Transverse colon (tissue), 4 donors: ENCODE measurements at regions not wholly inside any gene's neighbourhood (a gene's known extent, or its start where the extent isn't known, plus 50 kb on each side); places are given as distances from the start of the nearest gene placed in this dataset.
"Not testable (repeated sequence)": the region's sequence is repeated elsewhere in the genome, so short reads cannot be mapped to it uniquely, and the experiment has no call there.

Experiments used
- EP300 ChIP-seq: sonication (generic); formaldehyde crosslinking; IDR thresholded peaks from one replicate; pipeline ENCODE4 v1.6.1; 2017; ENCODE audit warnings: antibody characterized with exemption, low read depth
- POLR2A ChIP-seq: fragments of 450-650 bp; IDR thresholded peaks from one replicate; pipeline ENCODE4 v1.6.1; 2016; ENCODE audit warnings: antibody characterized with exemption, mild to moderate bottlenecking, moderate library complexity
- POLR2AphosphoS5 ChIP-seq, 3 donors: sonication (generic); formaldehyde crosslinking; IDR thresholded peaks; one replicate each; pipeline ENCODE4 v1.6.1; 2016; ENCODE audit warnings: antibody characterized with exemption in 3 of 3
- TF ChIP-seq, protein P1 (sequence below), 5 experiments: fragments of 200-600 bp in 3 of 5; fragments of 450-650 bp in 2 of 5; sonication (generic) in 3 of 5; IDR thresholded peaks; 1 replicate in 2 of 5; 2 replicates in 3 of 5; pipeline ENCODE4 v1.5.1; 2016 to 2017; ENCODE audit warnings: antibody characterized with exemption in 5 of 5, inconsistent platforms in 3 of 5, mild to moderate bottlenecking in 2 of 5, moderate library complexity in 1 of 5

DNA sequence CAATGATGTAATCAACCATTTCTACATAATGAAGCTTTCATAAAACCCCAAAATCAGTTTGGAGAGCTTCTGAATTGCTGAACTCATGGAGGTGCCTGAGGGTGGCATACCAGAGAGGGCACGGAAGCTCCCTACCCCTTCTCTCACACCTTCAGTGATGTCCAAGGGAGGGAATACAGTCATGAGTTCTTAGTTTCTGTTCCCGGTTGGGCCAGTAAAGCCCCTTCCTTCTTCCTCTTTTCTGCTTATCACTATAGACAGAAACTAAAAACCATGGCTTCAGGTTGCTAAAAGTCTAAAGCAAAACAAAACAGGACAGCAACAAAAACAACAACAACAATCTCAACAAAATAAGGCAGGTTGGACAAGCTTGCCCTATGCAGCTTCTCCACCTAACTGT lies 260.0 kb downstream of the SPATA31A6 start:
- TF ChIP-seq, protein P1, sequence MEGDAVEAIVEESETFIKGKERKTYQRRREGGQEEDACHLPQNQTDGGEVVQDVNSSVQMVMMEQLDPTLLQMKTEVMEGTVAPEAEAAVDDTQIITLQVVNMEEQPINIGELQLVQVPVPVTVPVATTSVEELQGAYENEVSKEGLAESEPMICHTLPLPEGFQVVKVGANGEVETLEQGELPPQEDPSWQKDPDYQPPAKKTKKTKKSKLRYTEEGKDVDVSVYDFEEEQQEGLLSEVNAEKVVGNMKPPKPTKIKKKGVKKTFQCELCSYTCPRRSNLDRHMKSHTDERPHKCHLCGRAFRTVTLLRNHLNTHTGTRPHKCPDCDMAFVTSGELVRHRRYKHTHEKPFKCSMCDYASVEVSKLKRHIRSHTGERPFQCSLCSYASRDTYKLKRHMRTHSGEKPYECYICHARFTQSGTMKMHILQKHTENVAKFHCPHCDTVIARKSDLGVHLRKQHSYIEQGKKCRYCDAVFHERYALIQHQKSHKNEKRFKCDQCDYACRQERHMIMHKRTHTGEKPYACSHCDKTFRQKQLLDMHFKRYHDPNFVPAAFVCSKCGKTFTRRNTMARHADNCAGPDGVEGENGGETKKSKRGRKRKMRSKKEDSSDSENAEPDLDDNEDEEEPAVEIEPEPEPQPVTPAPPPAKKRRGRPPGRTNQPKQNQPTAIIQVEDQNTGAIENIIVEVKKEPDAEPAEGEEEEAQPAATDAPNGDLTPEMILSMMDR (IDR thresholded peaks at IDR 0.05), result not testable (repeated sequence)
- TF ChIP-seq POLR2A; POLR2AphosphoS5 (IDR thresholded peaks at IDR 0.05); EP300: not testable (repeated sequence)
